Colonic mucosa (tissue), 4 donors: ENCODE measurements at regions not wholly inside any gene's neighbourhood (a gene's known extent, or its start where the extent isn't known, plus 50 kb on each side); places are given as distances from the start of the nearest gene placed in this dataset.

Source experiments
- DNase-seq: peaks from one replicate; pipeline ENCODE4 v3.0.0-alpha.2; 2020
- H3K27ac ChIP-seq: fragments of 200-600 bp; one replicate; pipeline ENCODE4 v1.8.0; 2021
- H3K27me3 ChIP-seq: fragments of 200-600 bp; one replicate; pipeline ENCODE4 v1.8.0; 2021
- H3K36me3 ChIP-seq: fragments of 200-600 bp; one replicate; pipeline ENCODE4 v1.8.0; 2021
- H3K4me1 ChIP-seq: fragments of 200-600 bp; one replicate; pipeline ENCODE4 v1.8.0; 2021; ENCODE audit warnings: mild to moderate bottlenecking
- H3K4me3 ChIP-seq: fragments of 200-600 bp; one replicate; pipeline ENCODE4 v1.8.0; 2021
- H3K9ac ChIP-seq, 2 donors: one replicate each; pipeline ENCODE4 v1.7.0; 2013; ENCODE audit warnings: control low read depth in 2 of 2, low read depth in 2 of 2, low read length in 2 of 2
- H3K9me3 ChIP-seq: fragments of 200-600 bp; one replicate; pipeline ENCODE4 v1.8.0; 2021
- CTCF ChIP-seq: fragments of 200-600 bp; IDR thresholded peaks from one replicate; pipeline ENCODE4 v1.8.0; 2022; ENCODE audit warnings: antibody characterized with exemption, mild to moderate bottlenecking
- intact Hi-C: fragments of 100-400 bp; cut with DNase I; formaldehyde crosslinking; loops from one replicate; pipeline ENCODE4 v1.14.1; 2022
- donor health status: healthy.
- donor health status: DM: no; HTN: no; CAD: no.
- donor health status: DM: no; HTN: no; CAD: no.

GRCh38 chr4:185885604-185886003 lies 73.6 kb upstream of the SORBS2 start:
- TF ChIP-seq CTCF, result no peak
- intact Hi-C loops, result no loop called here

GRCh38 chr4:185886832-185887524 lies 75.0 kb upstream of the SORBS2 start:
- Histone ChIP-seq H3K36me3 (no peaks in the 10 kb centered on the region), H3K27ac (no peak overlapping the region), H3K4me3 (no peak overlapping the region), H3K4me1 (no peaks in the 10 kb centered on the region), H3K9ac (no peak overlapping the region), H3K9me3 (no peaks in the 10 kb centered on the region), H3K27me3 (no peaks in the 10 kb centered on the region)
- TF ChIP-seq CTCF, result no peak
- intact Hi-C loops, result no loop called here
- DNase-seq, result no peak

More at GRCh38 chr4:185885604-185886003, 73.6 kb upstream of the SORBS2 start:
- no peaks in the 10 kb centered on the region for H3K27me3 ChIP-seq
- H3K9me3 ChIP-seq, result no peaks in the 10 kb centered on the region
- no peaks in the 10 kb centered on the region for H3K4me1 ChIP-seq
- H3K4me3 ChIP-seq, result no peak overlapping the region
- H3K36me3 ChIP-seq, result no peaks in the 10 kb centered on the region
- no peak overlapping the region for H3K27ac ChIP-seq
- DNase-seq, result no peak
- no peak overlapping the region for H3K9ac ChIP-seq

GRCh38 chr4:185888676-185889075 lies 76.7 kb upstream of the SORBS2 start:
- intact Hi-C loops, result no loop called here
- no peak for TF ChIP-seq CTCF
- DNase-seq, result no peak
- Histone ChIP-seq H3K9me3 (no peaks in the 10 kb centered on the region), H3K4me1 (no peaks in the 10 kb centered on the region), H3K27ac (no peak overlapping the region), H3K36me3 (no peaks in the 10 kb centered on the region), H3K9ac (no peak overlapping the region), H3K27me3 (no peaks in the 10 kb centered on the region), H3K4me3 (no peak overlapping the region)

- no peaks in the 10 kb centered on the region for H3K9me3 ChIP-seq
- intact Hi-C loops, result no loop called here
- TF ChIP-seq CTCF, result no peak
- H3K27ac ChIP-seq, result no peak overlapping the region
- no peak overlapping the region for H3K4me3 ChIP-seq
- no peak overlapping the region for H3K9ac ChIP-seq
- no peaks in the 10 kb centered on the region for H3K4me1 ChIP-seq
- no peaks in the 10 kb centered on the region for H3K27me3 ChIP-seq
- H3K36me3 ChIP-seq, result no peaks in the 10 kb centered on the region
- no peak for DNase-seq
Observed at GRCh38 chr4:185889585-185889984, 77.6 kb upstream of the SORBS2 start.

- Histone ChIP-seq H3K4me3 (no peak overlapping the region), H3K9ac (no peak overlapping the region), H3K9me3 (no peaks in the 10 kb centered on the region), H3K27ac (no peak overlapping the region), H3K4me1 (no peaks in the 10 kb centered on the region), H3K27me3 (no peaks in the 10 kb centered on the region), H3K36me3 (no peaks in the 10 kb centered on the region)
- intact Hi-C loops, result no loop called here
- no peak for DNase-seq
- no peak for TF ChIP-seq CTCF
Observed at GRCh38 chr4:185890196-185890595, 78.2 kb upstream of the SORBS2 start.
